ENCODE measurements at regions not wholly inside any gene's neighbourhood (a gene's known extent, or its start where the extent isn't known, plus 50 kb on each side); places are given as distances from the start of the nearest gene placed in this dataset.

- TF ChIP-seq CTCF (IDR thresholded peaks at IDR 0.05; ENCODE audit: borderline replicate concordance, extremely low read depth, low read length, poor library complexity, severe bottlenecking) (no peak), EZH2 (IDR thresholded peaks at IDR 0.05; ENCODE audit: borderline replicate concordance, low read depth, low read length, severe bottlenecking) (no peak)
These were observed 286.9 kb upstream of the USP25 start for GRCh38 chr21:15442743-15443469.

Data from DND-41 (cell line).